ENCODE measurements at regions not wholly inside any gene's neighbourhood (a gene's known extent, or its start where the extent isn't known, plus 50 kb on each side); places are given as distances from the start of the nearest gene placed in this dataset.
"Not testable (repeated sequence)": the region's sequence is repeated elsewhere in the genome, so short reads cannot be mapped to it uniquely, and the experiment has no call there.

DNA sequence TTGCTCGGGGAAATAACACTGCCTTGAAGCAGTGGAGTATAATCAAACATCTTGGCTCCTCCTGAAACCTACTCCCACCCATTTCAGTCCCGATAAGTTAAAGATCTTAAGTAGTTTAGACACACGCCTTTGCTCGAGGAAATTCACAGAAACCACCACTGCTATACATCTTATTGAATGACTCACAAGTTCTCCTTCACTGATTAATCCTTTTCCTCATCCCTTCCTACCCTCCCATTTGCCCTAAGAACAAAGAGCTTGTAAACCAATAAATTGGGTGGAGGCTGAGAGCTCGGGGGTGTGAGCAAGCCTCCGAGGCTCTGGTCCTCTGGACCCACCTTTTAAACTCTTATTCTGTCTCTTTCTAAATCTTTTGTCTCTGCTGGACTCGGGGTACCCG lies 86.5 kb downstream of the XCL2 start:
- H2AFZ ChIP-seq (ENCODE audit: low read depth, low read length); H3K36me3 ChIP-seq (ENCODE audit: insufficient read depth, low read length); H3K79me2 ChIP-seq (ENCODE audit: insufficient read depth, low read length); H3K4me1 Mint-ChIP-seq (ENCODE audit: low read depth, unreplicated experiment); H3K4me3 ChIP-seq (ENCODE audit: insufficient read depth, low read depth, low read length); H3K4me2 ChIP-seq (ENCODE audit: low read length); H3K4me3 Mint-ChIP-seq (ENCODE audit: unreplicated experiment); H3K27me3 Mint-ChIP-seq (ENCODE audit: low read depth, unreplicated experiment); H3K4me1 ChIP-seq (ENCODE audit: insufficient read depth, low read length); H3K9ac ChIP-seq (ENCODE audit: low read length); H4K20me1 ChIP-seq (ENCODE audit: insufficient read depth, low read length); H3K9me3 ChIP-seq (ENCODE audit: insufficient read depth, low read depth, low read length); H3K36me3 Mint-ChIP-seq (ENCODE audit: low read depth, unreplicated experiment); H3K27me3 ChIP-seq (ENCODE audit: insufficient read depth, low read length); FAIRE-seq; H3K27ac ChIP-seq (ENCODE audit: low read depth, low read length); H3K9me3 Mint-ChIP-seq (ENCODE audit: unreplicated experiment); H3K27ac Mint-ChIP-seq (ENCODE audit: unreplicated experiment): not testable (repeated sequence)
- peak; percentile 76 for DNase-seq (ENCODE audit: low read depth)

- no peak overlapping the region for H2AFZ ChIP-seq (ENCODE audit: low read depth, low read length)
- peaks cover 6% of the 10 kb centered on the region for H3K9me3 Mint-ChIP-seq (ENCODE audit: unreplicated experiment)
- no peak overlapping the region for H3K27ac ChIP-seq (ENCODE audit: low read depth, low read length)
These were observed 88.0 kb downstream of the XCL2 start for GRCh38 chr1:168455764-168456163.

DNA sequence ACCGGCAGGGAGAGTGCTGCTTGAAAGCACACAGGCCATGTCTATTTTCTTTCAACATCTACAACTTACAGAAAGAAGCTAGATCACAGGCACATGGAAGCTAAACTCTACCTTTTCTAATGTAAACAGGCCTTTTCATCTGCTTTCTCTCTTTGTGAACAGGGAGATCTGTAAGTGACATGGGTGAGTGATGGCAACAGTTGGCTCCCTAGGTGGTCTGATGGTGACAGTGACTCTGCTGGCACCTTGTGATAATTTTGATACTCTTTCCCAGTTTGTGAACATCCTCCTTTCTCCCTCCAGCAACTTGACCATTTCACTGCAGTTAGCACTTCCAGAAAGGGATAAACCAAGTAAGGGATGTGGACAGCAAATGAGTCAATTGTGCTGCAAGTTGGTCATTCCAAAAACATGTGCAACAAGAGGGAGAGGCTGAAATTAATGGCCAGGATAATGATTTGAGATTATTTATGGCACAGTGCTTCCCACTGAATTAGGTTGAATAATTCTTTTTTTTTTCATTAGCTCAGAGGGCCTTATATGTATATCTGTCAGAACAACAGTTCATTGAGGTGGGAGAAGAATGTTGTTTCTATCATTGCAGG lies 89.5 kb downstream of the XCL2 start:
- H3K79me2 ChIP-seq (ENCODE audit: insufficient read depth, low read length) = no peaks in the 10 kb centered on the region
- H3K27ac ChIP-seq (ENCODE audit: low read depth, low read length) = no peak overlapping the region
- peaks cover 6% of the 10 kb centered on the region for H3K9me3 Mint-ChIP-seq (ENCODE audit: unreplicated experiment)
- no peaks in the 10 kb centered on the region for H3K27me3 ChIP-seq (ENCODE audit: insufficient read depth, low read length)
- no peak overlapping the region for H3K9ac ChIP-seq (ENCODE audit: low read length)
- H2AFZ ChIP-seq (ENCODE audit: low read depth, low read length) = peak overlapping the region; percentile 15
- no peaks in the 10 kb centered on the region for H3K4me1 Mint-ChIP-seq (ENCODE audit: low read depth, unreplicated experiment)
- no peak overlapping the region for H3K4me3 ChIP-seq (ENCODE audit: insufficient read depth, low read depth, low read length)
- no peaks in the 10 kb centered on the region for H3K36me3 Mint-ChIP-seq (ENCODE audit: low read depth, unreplicated experiment)
- no peaks in the 10 kb centered on the region for H4K20me1 ChIP-seq (ENCODE audit: insufficient read depth, low read length)
- DNase-seq (ENCODE audit: low read depth) (peak; percentile 85), FAIRE-seq (no peak)
- H3K9me3 ChIP-seq (ENCODE audit: insufficient read depth, low read depth, low read length) = peaks cover 6% of the 10 kb centered on the region
- H3K4me3 Mint-ChIP-seq (ENCODE audit: unreplicated experiment) = no peak overlapping the region
- no peaks in the 10 kb centered on the region for H3K36me3 ChIP-seq (ENCODE audit: insufficient read depth, low read length)
- no peaks in the 10 kb centered on the region for H3K4me1 ChIP-seq (ENCODE audit: insufficient read depth, low read length)
- peaks cover 4% of the 10 kb centered on the region for H3K27me3 Mint-ChIP-seq (ENCODE audit: low read depth, unreplicated experiment)
- H3K27ac Mint-ChIP-seq (ENCODE audit: unreplicated experiment) = no peak overlapping the region
- peak overlapping the region; percentile 23 for H3K4me2 ChIP-seq (ENCODE audit: low read length)
- TF ChIP-seq CTCF (IDR thresholded peaks at IDR 0.05; ENCODE audit: insufficient read depth, low read depth, low read length) = no peak
- TF ChIP-seq EZH2 (IDR thresholded peaks at IDR 0.05; ENCODE audit: insufficient read depth, low read length) = no peak

More at GRCh38 chr1:168455764-168456163, 88.0 kb downstream of the XCL2 start:
- Histone ChIP-seq H3K36me3 (ENCODE audit: insufficient read depth, low read length) (no peaks in the 10 kb centered on the region), H3K4me1 (ENCODE audit: insufficient read depth, low read length) (no peaks in the 10 kb centered on the region), H3K9ac (ENCODE audit: low read length) (no peak overlapping the region), H3K4me3 (ENCODE audit: insufficient read depth, low read depth, low read length) (no peak overlapping the region), H3K27me3 (ENCODE audit: insufficient read depth, low read length) (no peaks in the 10 kb centered on the region), H3K4me2 (ENCODE audit: low read length) (no peak overlapping the region), H3K9me3 (ENCODE audit: insufficient read depth, low read depth, low read length) (peaks cover 6% of the 10 kb centered on the region), H4K20me1 (ENCODE audit: insufficient read depth, low read length) (no peaks in the 10 kb centered on the region), H3K79me2 (ENCODE audit: insufficient read depth, low read length) (no peaks in the 10 kb centered on the region)
- DNase-seq (ENCODE audit: low read depth) (no peak), FAIRE-seq (no peak)
- no peak overlapping the region for H3K4me3 Mint-ChIP-seq (ENCODE audit: unreplicated experiment)
- H3K27me3 Mint-ChIP-seq (ENCODE audit: low read depth, unreplicated experiment) = peaks cover under 1% of the 10 kb centered on the region
- no peak overlapping the region for H3K27ac Mint-ChIP-seq (ENCODE audit: unreplicated experiment)
- no peak for TF ChIP-seq EZH2 (IDR thresholded peaks at IDR 0.05; ENCODE audit: insufficient read depth, low read length)
- TF ChIP-seq CTCF (IDR thresholded peaks at IDR 0.05; ENCODE audit: insufficient read depth, low read depth, low read length) = no peak
- H3K4me1 Mint-ChIP-seq (ENCODE audit: low read depth, unreplicated experiment) = no peaks in the 10 kb centered on the region
- H3K36me3 Mint-ChIP-seq (ENCODE audit: low read depth, unreplicated experiment) = no peaks in the 10 kb centered on the region
